GM12878 (cell line): ENCODE measurements at regions not wholly inside any gene's neighbourhood (a gene's known extent, or its start where the extent isn't known, plus 50 kb on each side); places are given as distances from the start of the nearest gene placed in this dataset.

Experiments used
- CBFB ChIP-seq: IDR thresholded peaks from 2 replicates; pipeline ENCODE4 v1.6.1; 2016; ENCODE audit warnings: antibody characterized with exemption, low read depth
- CTCF ChIP-seq, 3 experiments: IDR thresholded peaks in 2 of 3; conservative IDR thresholded peaks in 1 of 3; 2 replicates each; pipeline ENCODE4 v1.5.1; 2011; ENCODE audit warnings: low read depth in 3 of 3, low read length in 3 of 3, mild to moderate bottlenecking in 3 of 3, control low read depth in 2 of 3, moderate library complexity in 2 of 3, inconsistent platforms in 1 of 3, mixed read lengths in 1 of 3; ENCODE audit not compliant: control insufficient read depth in 2 of 3, insufficient read depth in 1 of 3; ENCODE audit errors: extremely low read depth in 1 of 3
- EP300 ChIP-seq, 2 experiments: fragments of 150-350 bp in 1 of 2; IDR thresholded peaks; 2 replicates each; pipeline ENCODE4 v1.6.1; 2011 to 2012; ENCODE audit warnings: low read depth in 2 of 2, low read length in 2 of 2, borderline replicate concordance in 1 of 2, improper control_type of control experiment in 1 of 2, inconsistent platforms in 1 of 2; ENCODE audit not compliant: control insufficient read depth in 1 of 2
- FOXM1 ChIP-seq: IDR thresholded peaks from 2 replicates; pipeline ENCODE4 v1.6.1; 2012; ENCODE audit warnings: low read depth, mild to moderate bottlenecking, inconsistent platforms, low read length, moderate library complexity
- HDGF ChIP-seq: fragments of 450-650 bp; IDR thresholded peaks from 2 replicates; pipeline ENCODE4 v1.6.1; 2016; ENCODE audit warnings: antibody characterized with exemption
- POLR2A ChIP-seq: IDR thresholded peaks from 2 replicates; pipeline ENCODE4 v1.6.1; 2011; ENCODE audit warnings: low read depth, mild to moderate bottlenecking, low read length
- POU2F2 ChIP-seq: IDR thresholded peaks from 3 replicates; pipeline ENCODE4 v1.6.1; 2011; ENCODE audit warnings: low read depth, mild to moderate bottlenecking, low read length, borderline replicate concordance
- RAD21 ChIP-seq: IDR thresholded peaks from 2 replicates; pipeline ENCODE4 v1.6.1; 2011; ENCODE audit warnings: mild to moderate bottlenecking, low read depth, low read length, moderate library complexity; ENCODE audit not compliant: insufficient read depth
- YY1 ChIP-seq: IDR thresholded peaks from 2 replicates; pipeline ENCODE4 v1.6.1; 2011; ENCODE audit warnings: low read depth, mild to moderate bottlenecking, low read length
- ZNF384 ChIP-seq: IDR thresholded peaks from 2 replicates; pipeline ENCODE4 v1.6.1; 2012; ENCODE audit warnings: low read depth, mild to moderate bottlenecking, low read length, improper control_type of control experiment, borderline replicate concordance

- TF ChIP-seq YY1 (no peak), FOXM1 (no peak), HDGF (no peak), EP300 (IDR thresholded peaks at IDR 0.05; ENCODE audit: borderline replicate concordance in 1 of 2, control insufficient read depth in 1 of 2, low read depth in 2 of 2, low read length in 2 of 2) (no peak), CTCF (IDR thresholded peaks at IDR 0.05 in 2 of 3, conservative IDR thresholded peaks at IDR 0.05 in 1 of 3; ENCODE audit: control insufficient read depth in 2 of 3, extremely low read depth in 1 of 3, insufficient read depth in 1 of 3, low read depth in 3 of 3, low read length in 3 of 3) (no peak), POLR2A (no peak), ZNF384 (no peak), CBFB (no peak), POU2F2 (no peak), RAD21 (no peak)
Measured at GRCh38 chr21:17989780-17990179, 170.6 kb upstream of the C21orf91 start.
